ENCODE measurements at regions not wholly inside any gene's neighbourhood (a gene's known extent, or its start where the extent isn't known, plus 50 kb on each side); places are given as distances from the start of the nearest gene placed in this dataset.

- no peaks in the 10 kb centered on the region for H3K27me3 ChIP-seq
- no peaks in the 10 kb centered on the region for H3K36me3 ChIP-seq
- no peak for DNase-seq
- no peaks in the 10 kb centered on the region for H3K4me1 ChIP-seq
- TF ChIP-seq, protein P1, sequence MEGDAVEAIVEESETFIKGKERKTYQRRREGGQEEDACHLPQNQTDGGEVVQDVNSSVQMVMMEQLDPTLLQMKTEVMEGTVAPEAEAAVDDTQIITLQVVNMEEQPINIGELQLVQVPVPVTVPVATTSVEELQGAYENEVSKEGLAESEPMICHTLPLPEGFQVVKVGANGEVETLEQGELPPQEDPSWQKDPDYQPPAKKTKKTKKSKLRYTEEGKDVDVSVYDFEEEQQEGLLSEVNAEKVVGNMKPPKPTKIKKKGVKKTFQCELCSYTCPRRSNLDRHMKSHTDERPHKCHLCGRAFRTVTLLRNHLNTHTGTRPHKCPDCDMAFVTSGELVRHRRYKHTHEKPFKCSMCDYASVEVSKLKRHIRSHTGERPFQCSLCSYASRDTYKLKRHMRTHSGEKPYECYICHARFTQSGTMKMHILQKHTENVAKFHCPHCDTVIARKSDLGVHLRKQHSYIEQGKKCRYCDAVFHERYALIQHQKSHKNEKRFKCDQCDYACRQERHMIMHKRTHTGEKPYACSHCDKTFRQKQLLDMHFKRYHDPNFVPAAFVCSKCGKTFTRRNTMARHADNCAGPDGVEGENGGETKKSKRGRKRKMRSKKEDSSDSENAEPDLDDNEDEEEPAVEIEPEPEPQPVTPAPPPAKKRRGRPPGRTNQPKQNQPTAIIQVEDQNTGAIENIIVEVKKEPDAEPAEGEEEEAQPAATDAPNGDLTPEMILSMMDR (IDR thresholded peaks at IDR 0.05) = no peak
- TF ChIP-seq POLR2A (IDR thresholded peaks at IDR 0.05) = no peak
- WGBS (ENCODE audit: insufficient coverage, low coverage, low lambda C conversion rate, missing lambda C conversion rate) = 33% methylated on average over 1 of the region's 1 CpG
- no peak for ATAC-seq
- no peaks in the 10 kb centered on the region for H3K9me3 ChIP-seq
- no peak overlapping the region for H3K4me3 ChIP-seq
- no peak overlapping the region for H3K27ac ChIP-seq
- intact Hi-C loops (cut with DNase I) = no loop called here
Measured at GRCh38 chr12:40615590-40615989, 76.6 kb upstream of the CNTN1 start.

- H3K4me3 ChIP-seq = no peak overlapping the region
- intact Hi-C loops (cut with DNase I) = no loop called here
- H3K9me3 ChIP-seq = no peaks in the 10 kb centered on the region
- 43% methylated on average over 4 of the region's 4 CpGs for WGBS (ENCODE audit: insufficient coverage, low coverage, low lambda C conversion rate, missing lambda C conversion rate)
- no peak for TF ChIP-seq POLR2A (IDR thresholded peaks at IDR 0.05)
- no peaks in the 10 kb centered on the region for H3K36me3 ChIP-seq
- no peaks in the 10 kb centered on the region for H3K27me3 ChIP-seq
- no peak overlapping the region for H3K27ac ChIP-seq
- H3K4me1 ChIP-seq = no peaks in the 10 kb centered on the region
- DNase-seq = no peak
- no peak for ATAC-seq
Measured at GRCh38 chr12:40616383-40616915, 75.8 kb upstream of the CNTN1 start.

DNA sequence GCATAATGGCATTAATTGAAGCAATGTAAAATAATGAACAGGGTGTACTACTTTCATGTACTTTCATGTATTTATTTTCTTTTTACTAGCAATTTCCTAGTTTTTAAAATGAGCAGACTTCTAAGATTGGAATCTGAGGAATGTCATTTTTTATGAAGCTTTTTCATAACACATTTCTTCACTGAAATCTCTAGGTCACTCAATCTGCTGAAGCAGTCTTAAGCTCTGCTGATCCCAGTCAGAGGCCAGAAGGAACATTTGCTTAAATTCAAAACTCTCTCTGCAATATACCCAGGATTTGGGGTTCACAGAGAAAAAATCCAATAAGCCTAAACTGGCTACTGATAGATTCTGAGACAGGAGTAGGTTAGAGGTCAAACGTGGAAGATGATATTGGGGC is 73.6 kb upstream of the CNTN1 start:
- DNase-seq = no peak
- no peak for ATAC-seq
- Histone ChIP-seq H3K27me3 (no peaks in the 10 kb centered on the region), H3K27ac (no peak overlapping the region), H3K9me3 (no peaks in the 10 kb centered on the region), H3K4me3 (no peak overlapping the region), H3K4me1 (no peaks in the 10 kb centered on the region), H3K36me3 (no peaks in the 10 kb centered on the region)
- WGBS (ENCODE audit: insufficient coverage, low coverage, low lambda C conversion rate, missing lambda C conversion rate) = 64% methylated on average over 1 of the region's 1 CpG
- TF ChIP-seq, protein P1 (IDR thresholded peaks at IDR 0.05) = no peak
- no peak for TF ChIP-seq POLR2A (IDR thresholded peaks at IDR 0.05)
- intact Hi-C loops (cut with DNase I) = no loop called here

DNA sequence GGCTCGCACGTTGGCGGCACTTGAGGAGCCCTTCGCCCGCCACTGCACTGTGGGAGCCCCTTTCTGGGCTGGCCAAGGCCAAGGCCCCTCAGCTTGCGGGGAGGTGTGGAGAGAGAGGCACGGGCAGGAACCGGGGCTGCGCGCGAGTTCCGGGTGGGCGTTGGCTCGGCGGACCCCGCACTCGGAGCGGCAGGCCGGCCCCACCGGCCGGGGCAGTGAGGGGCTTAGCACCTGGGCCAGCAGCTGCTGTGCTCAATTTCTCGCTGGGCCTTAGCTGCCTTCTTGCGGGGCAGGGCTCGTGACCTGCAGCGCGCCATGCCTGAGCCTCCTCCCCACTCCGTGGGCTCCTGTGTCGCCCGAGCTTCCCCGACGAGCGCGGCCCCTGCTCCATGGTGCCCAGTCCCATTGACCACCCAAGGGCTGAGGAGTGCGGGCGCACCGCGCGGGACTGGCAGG is 71.6 kb upstream of the CNTN1 start:
- intact Hi-C loops (cut with DNase I) = loop anchor here (5.0 kb wide), 1 partner anchor 302 kb away; no protein-coding TSS in a partner anchor
- TF ChIP-seq, protein P1 (IDR thresholded peaks at IDR 0.05) = no peak
- no peak for TF ChIP-seq POLR2A (IDR thresholded peaks at IDR 0.05)
- H3K4me1 ChIP-seq = no peaks in the 10 kb centered on the region
- H3K4me3 ChIP-seq = no peak overlapping the region
- H3K27ac ChIP-seq = no peak overlapping the region
- H3K27me3 ChIP-seq = no peaks in the 10 kb centered on the region
- WGBS (ENCODE audit: insufficient coverage, low coverage, low lambda C conversion rate, missing lambda C conversion rate) = 96% methylated on average over 5 of the region's 38 CpGs
- DNase-seq (no peak), ATAC-seq (no peak)
- H3K9me3 ChIP-seq = no peaks in the 10 kb centered on the region
- no peaks in the 10 kb centered on the region for H3K36me3 ChIP-seq

- intact Hi-C loops (cut with DNase I) = loop anchor here (5.0 kb wide), 1 partner anchor 300 kb away; no protein-coding TSS in a partner anchor
- Histone ChIP-seq H3K4me1 (no peaks in the 10 kb centered on the region), H3K9me3 (no peaks in the 10 kb centered on the region), H3K27me3 (no peaks in the 10 kb centered on the region), H3K27ac (no peak overlapping the region), H3K4me3 (no peak overlapping the region), H3K36me3 (no peaks in the 10 kb centered on the region)
- ATAC-seq (peak; percentile 47 to 60 (median 56)), DNase-seq (peak in 2 of 3 donors; percentile 32 to 51)
- 3% methylated on average over 3 of the region's 3 CpGs for WGBS (ENCODE audit: insufficient coverage, low coverage, low lambda C conversion rate, missing lambda C conversion rate)
- TF ChIP-seq, protein P1 (IDR thresholded peaks at IDR 0.05) = peak; percentile 55 to 87 (median 76)
- TF ChIP-seq POLR2A (IDR thresholded peaks at IDR 0.05) = no peak
Measured at GRCh38 chr12:40622246-40622838, 69.9 kb upstream of the CNTN1 start.
